ENCODE measurements at regions not wholly inside any gene's neighbourhood (a gene's known extent, or its start where the extent isn't known, plus 50 kb on each side); places are given as distances from the start of the nearest gene placed in this dataset.

DNA sequence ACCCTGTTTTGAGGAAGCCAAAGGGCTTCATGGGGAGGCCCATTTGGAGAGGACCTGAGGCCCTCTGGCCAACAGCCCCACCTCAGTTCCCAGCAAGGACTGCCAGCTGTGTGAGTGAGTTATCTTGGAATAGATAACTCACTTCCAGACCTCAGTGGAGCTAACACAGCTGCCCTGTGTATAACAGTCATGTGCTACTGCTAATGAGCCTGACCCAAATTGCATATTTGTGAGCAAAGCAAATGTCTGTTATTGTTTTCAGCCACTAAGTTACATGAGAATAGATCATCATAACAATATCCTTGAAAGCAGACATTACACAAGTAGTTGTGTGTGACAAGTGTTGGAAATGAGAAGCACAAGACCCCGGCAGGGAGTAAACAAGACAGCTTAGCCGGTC, 355.8 kb downstream of the MCTP2 start:
- TF ChIP-seq ZNF565 (CRISPR knock-in tag; conservative IDR thresholded peaks at IDR 0.05; ENCODE audit: low read depth), result no peak
- no peak for TF ChIP-seq BACH2 (CRISPR knock-in tag; IDR thresholded peaks at IDR 0.05; ENCODE audit: borderline replicate concordance)
- no peak for TF ChIP-seq ZFP3 (CRISPR knock-in tag; IDR thresholded peaks at IDR 0.05)
- no peak for TF ChIP-seq CSDC2 (CRISPR knock-in tag; IDR thresholded peaks at IDR 0.05)
- TF ChIP-seq ISL1 (CRISPR knock-in tag; IDR thresholded peaks at IDR 0.05), result no peak
- TF ChIP-seq PPARA (CRISPR knock-in tag; IDR thresholded peaks at IDR 0.05; ENCODE audit: borderline replicate concordance), result no peak
- TF ChIP-seq TOX (CRISPR knock-in tag; IDR thresholded peaks at IDR 0.05; ENCODE audit: borderline replicate concordance), result no peak
- no peak for TF ChIP-seq CREB5 (CRISPR knock-in tag; IDR thresholded peaks at IDR 0.05; ENCODE audit: low read depth)

GRCh38 chr15:94588993-94589392, 357.6 kb downstream of the MCTP2 start:
- no peak for TF ChIP-seq CSRNP3 (CRISPR knock-in tag; IDR thresholded peaks at IDR 0.05)
- no peak for TF ChIP-seq ZNF8 (CRISPR knock-in tag; IDR thresholded peaks at IDR 0.05)
- TF ChIP-seq, protein P1, sequence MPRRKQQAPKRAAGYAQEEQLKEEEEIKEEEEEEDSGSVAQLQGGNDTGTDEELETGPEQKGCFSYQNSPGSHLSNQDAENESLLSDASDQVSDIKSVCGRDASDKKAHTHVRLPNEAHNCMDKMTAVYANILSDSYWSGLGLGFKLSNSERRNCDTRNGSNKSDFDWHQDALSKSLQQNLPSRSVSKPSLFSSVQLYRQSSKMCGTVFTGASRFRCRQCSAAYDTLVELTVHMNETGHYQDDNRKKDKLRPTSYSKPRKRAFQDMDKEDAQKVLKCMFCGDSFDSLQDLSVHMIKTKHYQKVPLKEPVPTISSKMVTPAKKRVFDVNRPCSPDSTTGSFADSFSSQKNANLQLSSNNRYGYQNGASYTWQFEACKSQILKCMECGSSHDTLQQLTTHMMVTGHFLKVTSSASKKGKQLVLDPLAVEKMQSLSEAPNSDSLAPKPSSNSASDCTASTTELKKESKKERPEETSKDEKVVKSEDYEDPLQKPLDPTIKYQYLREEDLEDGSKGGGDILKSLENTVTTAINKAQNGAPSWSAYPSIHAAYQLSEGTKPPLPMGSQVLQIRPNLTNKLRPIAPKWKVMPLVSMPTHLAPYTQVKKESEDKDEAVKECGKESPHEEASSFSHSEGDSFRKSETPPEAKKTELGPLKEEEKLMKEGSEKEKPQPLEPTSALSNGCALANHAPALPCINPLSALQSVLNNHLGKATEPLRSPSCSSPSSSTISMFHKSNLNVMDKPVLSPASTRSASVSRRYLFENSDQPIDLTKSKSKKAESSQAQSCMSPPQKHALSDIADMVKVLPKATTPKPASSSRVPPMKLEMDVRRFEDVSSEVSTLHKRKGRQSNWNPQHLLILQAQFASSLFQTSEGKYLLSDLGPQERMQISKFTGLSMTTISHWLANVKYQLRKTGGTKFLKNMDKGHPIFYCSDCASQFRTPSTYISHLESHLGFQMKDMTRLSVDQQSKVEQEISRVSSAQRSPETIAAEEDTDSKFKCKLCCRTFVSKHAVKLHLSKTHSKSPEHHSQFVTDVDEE (CRISPR knock-in tag; IDR thresholded peaks at IDR 0.05), result no peak
- TF ChIP-seq BACH2 (CRISPR knock-in tag; IDR thresholded peaks at IDR 0.05; ENCODE audit: borderline replicate concordance), result no peak
- no peak for TF ChIP-seq ZC3H10 (CRISPR knock-in tag; IDR thresholded peaks at IDR 0.05)
- no peak for TF ChIP-seq ZNF70 (CRISPR knock-in tag; IDR thresholded peaks at IDR 0.05)
- no peak for TF ChIP-seq RARB (CRISPR knock-in tag; IDR thresholded peaks at IDR 0.05)
- TF ChIP-seq OSR1 (CRISPR knock-in tag; IDR thresholded peaks at IDR 0.05), result no peak
- no peak for TF ChIP-seq TCF4 (CRISPR knock-in tag; IDR thresholded peaks at IDR 0.05; ENCODE audit: borderline replicate concordance)
- no peak for TF ChIP-seq ESRRG (CRISPR knock-in tag; IDR thresholded peaks at IDR 0.05)
- no peak for TF ChIP-seq ISL1 (CRISPR knock-in tag; IDR thresholded peaks at IDR 0.05)
- TF ChIP-seq ZNF565 (CRISPR knock-in tag; conservative IDR thresholded peaks at IDR 0.05; ENCODE audit: low read depth), result no peak
- TF ChIP-seq, protein P2, sequence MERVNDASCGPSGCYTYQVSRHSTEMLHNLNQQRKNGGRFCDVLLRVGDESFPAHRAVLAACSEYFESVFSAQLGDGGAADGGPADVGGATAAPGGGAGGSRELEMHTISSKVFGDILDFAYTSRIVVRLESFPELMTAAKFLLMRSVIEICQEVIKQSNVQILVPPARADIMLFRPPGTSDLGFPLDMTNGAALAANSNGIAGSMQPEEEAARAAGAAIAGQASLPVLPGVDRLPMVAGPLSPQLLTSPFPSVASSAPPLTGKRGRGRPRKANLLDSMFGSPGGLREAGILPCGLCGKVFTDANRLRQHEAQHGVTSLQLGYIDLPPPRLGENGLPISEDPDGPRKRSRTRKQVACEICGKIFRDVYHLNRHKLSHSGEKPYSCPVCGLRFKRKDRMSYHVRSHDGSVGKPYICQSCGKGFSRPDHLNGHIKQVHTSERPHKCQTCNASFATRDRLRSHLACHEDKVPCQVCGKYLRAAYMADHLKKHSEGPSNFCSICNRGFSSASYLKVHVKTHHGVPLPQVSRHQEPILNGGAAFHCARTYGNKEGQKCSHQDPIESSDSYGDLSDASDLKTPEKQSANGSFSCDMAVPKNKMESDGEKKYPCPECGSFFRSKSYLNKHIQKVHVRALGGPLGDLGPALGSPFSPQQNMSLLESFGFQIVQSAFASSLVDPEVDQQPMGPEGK (CRISPR knock-in tag; IDR thresholded peaks at IDR 0.05; ENCODE audit: borderline replicate concordance), result no peak
- TF ChIP-seq TOX (CRISPR knock-in tag; IDR thresholded peaks at IDR 0.05; ENCODE audit: borderline replicate concordance), result no peak
- TF ChIP-seq ZFP3 (CRISPR knock-in tag; IDR thresholded peaks at IDR 0.05), result no peak
- TF ChIP-seq CREB5 (CRISPR knock-in tag; IDR thresholded peaks at IDR 0.05; ENCODE audit: low read depth), result no peak
- no peak for ATAC-seq

More for the DNA sequence above, 355.8 kb downstream of the MCTP2 start:
- ATAC-seq, result no peak

GRCh38 chr15:94592495-94592894, 361.1 kb downstream of the MCTP2 start:
- no peak for ATAC-seq
- TF ChIP-seq ZNF70 (CRISPR knock-in tag; IDR thresholded peaks at IDR 0.05) (no peak), ESRRG (CRISPR knock-in tag; IDR thresholded peaks at IDR 0.05) (no peak), PPARA (CRISPR knock-in tag; IDR thresholded peaks at IDR 0.05; ENCODE audit: borderline replicate concordance) (no peak), SNAI2 (CRISPR knock-in tag; IDR thresholded peaks at IDR 0.05) (no peak), GLIS3 (CRISPR knock-in tag; IDR thresholded peaks at IDR 0.05) (no peak), ZFP30 (CRISPR knock-in tag; IDR thresholded peaks at IDR 0.05) (no peak), ISL1 (CRISPR knock-in tag; IDR thresholded peaks at IDR 0.05) (no peak), ZNF8 (CRISPR knock-in tag; IDR thresholded peaks at IDR 0.05) (no peak), CSDC2 (CRISPR knock-in tag; IDR thresholded peaks at IDR 0.05) (no peak), TCF4 (CRISPR knock-in tag; IDR thresholded peaks at IDR 0.05; ENCODE audit: borderline replicate concordance) (no peak), ZFP3 (CRISPR knock-in tag; IDR thresholded peaks at IDR 0.05) (no peak), ARNTL (CRISPR knock-in tag; IDR thresholded peaks at IDR 0.05; ENCODE audit: borderline replicate concordance, low read depth) (no peak), CREB5 (CRISPR knock-in tag; IDR thresholded peaks at IDR 0.05; ENCODE audit: low read depth) (no peak), BACH2 (CRISPR knock-in tag; IDR thresholded peaks at IDR 0.05; ENCODE audit: borderline replicate concordance) (no peak)
- TF ChIP-seq, protein P1 (CRISPR knock-in tag; IDR thresholded peaks at IDR 0.05), result no peak

All from SK-N-SH treated with all-trans-retinoic acid at 6 μM for 48 hours (cell line).